ENCODE measurements at regions not wholly inside any gene's neighbourhood (a gene's known extent, or its start where the extent isn't known, plus 50 kb on each side); places are given as distances from the start of the nearest gene placed in this dataset.

GRCh38 chrX:98362630-98363029, 1478.9 kb downstream of the RPA4 start:
- TF ChIP-seq CTCF (IDR thresholded peaks at IDR 0.05; ENCODE audit: low read depth, low read length) (no peak), EZH2phosphoT487 (IDR thresholded peaks at IDR 0.05; ENCODE audit: low read depth) (no peak)

All from OCI-LY3 (cell line).